ENCODE measurements at regions not wholly inside any gene's neighbourhood (a gene's known extent, or its start where the extent isn't known, plus 50 kb on each side); places are given as distances from the start of the nearest gene placed in this dataset.

DNA sequence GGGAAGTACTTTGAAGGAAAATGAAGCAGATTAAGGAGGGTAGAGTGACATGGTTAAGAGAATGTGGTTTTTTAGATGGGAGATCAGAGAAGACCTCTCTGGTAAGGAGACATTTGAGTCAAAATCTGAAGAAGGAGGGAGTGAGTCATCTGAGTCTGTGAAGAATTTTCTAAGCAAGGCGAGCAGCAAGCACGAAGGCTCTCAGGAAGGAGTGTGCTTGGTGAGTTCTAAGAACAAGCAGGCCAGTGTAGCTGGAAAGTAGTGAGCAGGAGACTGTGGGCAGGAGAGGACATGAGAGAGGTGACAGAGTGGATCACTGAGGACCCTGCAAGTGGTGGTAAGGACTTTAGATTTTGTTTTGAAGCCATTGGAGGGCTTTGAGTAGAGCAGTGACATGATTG, 76.3 kb upstream of the FUT8 start:
- Histone ChIP-seq H3K4me1 (ENCODE audit: control insufficient read depth in 1 of 2, extremely low read depth in 1 of 2, insufficient read depth in 2 of 2, low read length in 2 of 2) (peaks cover 16% of the 10 kb centered on the region in 2 experiments), H3K9me3 (no peaks in the 10 kb centered on the region), H3K4me3 (ENCODE audit: control insufficient read depth in 1 of 2, extremely low read depth in 1 of 2, low read length in 1 of 2) (no peak overlapping the region), H3K27ac (ENCODE audit: low read length) (no peak overlapping the region), H3K27me3 (replicated peaks in 1 of 2; ENCODE audit: control insufficient read depth in 2 of 2, extremely low read depth in 1 of 2, insufficient read depth in 2 of 2, low read length in 1 of 2) (no peaks in the 10 kb centered on the region), H3K36me3 (ENCODE audit: control insufficient read depth in 2 of 2, extremely low read depth in 1 of 2, insufficient read depth in 1 of 2, low read length in 1 of 2) (no peaks in the 10 kb centered on the region)
- Mint-ChIP-seq H3K27me3 (no peaks in the 10 kb centered on the region), H3K4me1 (peaks cover 33 to 39% (median 34%) of the 10 kb centered on the region in 3 donors), H3K4me3 (no peak overlapping the region), H3K36me3 (no peaks in the 10 kb centered on the region), H3K27ac (peak overlapping the region; percentile 83 to 86), H3K9me3 (no peaks in the 10 kb centered on the region)
- peak; percentile 42 to 91 (median 86) for ATAC-seq (replicated peaks in 1 of 4)
- peak in 1 of 35 experiments; percentile 23 for DNase-seq
- ChIA-PET POLR2A (interaction anchor here in 1 of 2 donors (0.9 kb wide), 1 partner anchor 24 kb away, joined by 7 read pairs; no protein-coding TSS in a partner anchor), CTCF (no interaction called here)
- 0% methylated on average over 2 of the region's 2 CpGs for WGBS (ENCODE audit: insufficient coverage)

DNA sequence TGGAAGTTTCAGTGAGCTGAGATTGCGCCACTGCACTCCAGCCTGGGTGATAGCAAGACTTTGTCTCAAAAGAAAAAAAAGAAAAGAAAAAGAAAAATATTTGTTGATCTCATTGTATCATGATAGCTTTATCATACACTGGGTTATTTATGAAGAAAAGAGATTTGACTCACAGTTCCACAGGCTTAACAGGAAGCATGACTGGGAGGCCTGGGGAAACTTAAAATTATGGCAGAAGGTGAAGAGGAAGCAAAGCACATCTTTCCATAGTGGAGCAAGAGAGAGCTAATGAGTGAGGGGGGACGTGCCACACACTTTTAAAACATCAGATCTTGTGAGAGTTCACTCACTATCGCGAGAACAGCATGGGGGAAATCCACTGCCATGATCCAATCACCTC, 72.7 kb upstream of the FUT8 start:
- Mint-ChIP-seq H3K27me3 (no peaks in the 10 kb centered on the region), H3K36me3 (no peaks in the 10 kb centered on the region), H3K27ac (no peak overlapping the region), H3K4me3 (no peak overlapping the region), H3K4me1 (peaks cover 17 to 22% (median 17%) of the 10 kb centered on the region in 3 donors), H3K9me3 (no peaks in the 10 kb centered on the region)
- ATAC-seq (replicated peaks in 1 of 4) (no peak), DNase-seq (no peak)
- WGBS (ENCODE audit: insufficient coverage) = no CpG with 5 or more reads among the region's 4 CpGs
- Histone ChIP-seq H3K27me3 (replicated peaks in 1 of 2; ENCODE audit: control insufficient read depth in 2 of 2, extremely low read depth in 1 of 2, insufficient read depth in 2 of 2, low read length in 1 of 2) (no peaks in the 10 kb centered on the region), H3K9me3 (no peaks in the 10 kb centered on the region), H3K27ac (ENCODE audit: low read length) (no peak overlapping the region), H3K4me3 (ENCODE audit: control insufficient read depth in 1 of 2, extremely low read depth in 1 of 2, low read length in 1 of 2) (no peak overlapping the region), H3K36me3 (ENCODE audit: control insufficient read depth in 2 of 2, extremely low read depth in 1 of 2, insufficient read depth in 1 of 2, low read length in 1 of 2) (no peaks in the 10 kb centered on the region), H3K4me1 (ENCODE audit: control insufficient read depth in 1 of 2, extremely low read depth in 1 of 2, insufficient read depth in 2 of 2, low read length in 2 of 2) (peaks cover 7 to 11% of the 10 kb centered on the region in 2 experiments)
- POLR2A ChIA-PET = no interaction called here
- CTCF ChIA-PET = interaction anchor here in 1 of 2 donors (0.6 kb wide), 1 partner anchor 178 kb away, joined by 3 read pairs; no protein-coding TSS in a partner anchor

DNA sequence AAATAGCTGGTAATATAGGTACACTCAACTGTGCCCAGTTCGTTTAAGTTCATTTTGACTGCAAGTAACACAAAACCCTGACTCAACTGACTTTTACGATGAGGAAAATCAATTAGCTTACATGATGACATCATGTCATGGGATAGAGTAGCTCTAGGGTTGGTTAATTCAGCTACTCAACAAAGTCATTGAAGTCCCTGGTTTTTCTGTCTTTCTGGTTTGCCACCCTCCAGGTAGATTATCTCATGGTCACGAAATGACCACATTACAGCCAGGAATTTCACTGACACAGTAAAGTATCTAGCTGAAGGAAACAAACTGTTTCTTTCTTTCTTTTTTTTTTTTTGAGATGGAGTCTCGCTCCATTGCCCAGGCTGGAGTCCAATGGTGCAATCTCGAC, 68.5 kb upstream of the FUT8 start:
- no peaks in the 10 kb centered on the region for H3K27me3 Mint-ChIP-seq
- POLR2A ChIA-PET = interaction anchor here in 1 of 2 donors (0.5 kb wide), 1 partner anchor 26 kb away, joined by 3 read pairs; no protein-coding TSS in a partner anchor
- H3K4me1 Mint-ChIP-seq = peaks cover 1 to 13% (median 2%) of the 10 kb centered on the region in 3 donors
- no peak overlapping the region for H3K27ac Mint-ChIP-seq
- 100% methylated on average over 2 of the region's 5 CpGs for WGBS (ENCODE audit: insufficient coverage)
- H3K9me3 ChIP-seq = no peaks in the 10 kb centered on the region
- H3K4me1 ChIP-seq (ENCODE audit: control insufficient read depth in 1 of 2, extremely low read depth in 1 of 2, insufficient read depth in 2 of 2, low read length in 2 of 2) = no peaks in the 10 kb centered on the region
- no peak overlapping the region for H3K4me3 Mint-ChIP-seq
- ATAC-seq (replicated peaks in 1 of 4) (no peak), DNase-seq (no peak)
- CTCF ChIA-PET = no interaction called here
- H3K36me3 ChIP-seq (ENCODE audit: control insufficient read depth in 2 of 2, extremely low read depth in 1 of 2, insufficient read depth in 1 of 2, low read length in 1 of 2) = no peaks in the 10 kb centered on the region
- no peaks in the 10 kb centered on the region for H3K9me3 Mint-ChIP-seq
- H3K27ac ChIP-seq (ENCODE audit: low read length) = no peak overlapping the region
- peaks cover 3% of the 10 kb centered on the region for H3K36me3 Mint-ChIP-seq
- H3K4me3 ChIP-seq (ENCODE audit: control insufficient read depth in 1 of 2, extremely low read depth in 1 of 2, low read length in 1 of 2) = no peak overlapping the region
- H3K27me3 ChIP-seq (replicated peaks in 1 of 2; ENCODE audit: control insufficient read depth in 2 of 2, extremely low read depth in 1 of 2, insufficient read depth in 2 of 2, low read length in 1 of 2) = no peaks in the 10 kb centered on the region

DNA sequence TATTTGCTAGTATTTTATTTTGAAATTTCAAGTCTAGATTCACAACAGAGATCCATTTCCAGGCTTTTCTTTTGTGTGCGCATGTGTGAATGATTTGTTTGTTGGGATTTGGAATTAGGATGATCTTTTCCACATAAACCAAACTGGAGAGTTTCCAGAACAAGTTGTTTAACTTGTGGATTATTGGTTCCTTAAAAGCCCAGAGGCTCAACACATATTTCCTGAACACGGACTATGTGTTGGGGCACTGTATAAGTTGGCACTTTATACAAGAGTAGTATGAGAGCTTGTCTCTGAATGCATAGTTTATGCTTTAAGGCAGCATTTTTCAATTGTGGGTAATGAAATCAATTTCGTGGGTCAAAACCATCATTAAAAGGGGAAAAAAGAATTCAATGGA, 67.3 kb upstream of the FUT8 start:
- CTCF ChIA-PET = no interaction called here
- WGBS (ENCODE audit: insufficient coverage) = no CpG with 5 or more reads among the region's 3 CpGs
- POLR2A ChIA-PET = no interaction called here
- H3K36me3 ChIP-seq (ENCODE audit: control insufficient read depth in 2 of 2, extremely low read depth in 1 of 2, insufficient read depth in 1 of 2, low read length in 1 of 2) = no peaks in the 10 kb centered on the region
- H3K4me1 ChIP-seq (ENCODE audit: control insufficient read depth in 1 of 2, extremely low read depth in 1 of 2, insufficient read depth in 2 of 2, low read length in 2 of 2) = no peaks in the 10 kb centered on the region
- no peak overlapping the region for H3K4me3 ChIP-seq (ENCODE audit: control insufficient read depth in 1 of 2, extremely low read depth in 1 of 2, low read length in 1 of 2)
- Mint-ChIP-seq H3K27ac (no peak overlapping the region), H3K27me3 (no peaks in the 10 kb centered on the region), H3K4me1 (peaks cover 1 to 14% (median 2%) of the 10 kb centered on the region in 3 donors), H3K9me3 (no peaks in the 10 kb centered on the region), H3K4me3 (no peak overlapping the region), H3K36me3 (peaks cover 3% of the 10 kb centered on the region)
- ATAC-seq (replicated peaks in 1 of 4) (no peak), DNase-seq (no peak)
- H3K27me3 ChIP-seq (replicated peaks in 1 of 2; ENCODE audit: control insufficient read depth in 2 of 2, extremely low read depth in 1 of 2, insufficient read depth in 2 of 2, low read length in 1 of 2) = no peaks in the 10 kb centered on the region
- no peak overlapping the region for H3K27ac ChIP-seq (ENCODE audit: low read length)
- no peaks in the 10 kb centered on the region for H3K9me3 ChIP-seq

DNA sequence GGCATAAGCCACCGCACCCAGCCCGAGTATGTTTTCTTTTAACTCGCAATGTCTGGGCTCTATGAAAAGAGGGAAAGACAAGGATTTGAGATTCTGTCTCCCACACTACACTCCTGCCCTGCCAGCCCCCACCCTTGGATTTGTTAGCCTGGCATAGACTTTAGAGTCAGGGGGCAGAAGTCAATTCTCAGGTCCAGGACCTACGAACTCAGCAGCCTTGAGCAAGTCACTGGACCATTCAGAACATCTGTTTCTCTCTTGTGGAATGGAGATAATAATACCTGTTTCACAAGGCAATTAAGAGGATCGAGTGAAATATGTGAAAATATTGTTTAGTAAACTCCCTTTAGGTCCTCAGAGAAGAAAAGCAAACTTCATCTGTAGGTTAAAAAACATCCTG, 66.1 kb upstream of the FUT8 start:
- Mint-ChIP-seq H3K36me3 (peaks cover 3% of the 10 kb centered on the region), H3K27ac (no peak overlapping the region), H3K4me3 (no peak overlapping the region), H3K27me3 (no peaks in the 10 kb centered on the region), H3K4me1 (peaks cover 1 to 14% (median 2%) of the 10 kb centered on the region in 3 donors), H3K9me3 (no peaks in the 10 kb centered on the region)
- CTCF ChIA-PET = interaction anchor here (0.6 to 0.7 kb wide), 2 partner anchors 283 to 1791 kb away, joined by 3 read pairs; no protein-coding TSS in a partner anchor
- Histone ChIP-seq H3K4me3 (ENCODE audit: control insufficient read depth in 1 of 2, extremely low read depth in 1 of 2, low read length in 1 of 2) (no peak overlapping the region), H3K27me3 (replicated peaks in 1 of 2; ENCODE audit: control insufficient read depth in 2 of 2, extremely low read depth in 1 of 2, insufficient read depth in 2 of 2, low read length in 1 of 2) (no peaks in the 10 kb centered on the region), H3K27ac (ENCODE audit: low read length) (no peak overlapping the region), H3K36me3 (ENCODE audit: control insufficient read depth in 2 of 2, extremely low read depth in 1 of 2, insufficient read depth in 1 of 2, low read length in 1 of 2) (no peaks in the 10 kb centered on the region), H3K9me3 (no peaks in the 10 kb centered on the region), H3K4me1 (ENCODE audit: control insufficient read depth in 1 of 2, extremely low read depth in 1 of 2, insufficient read depth in 2 of 2, low read length in 2 of 2) (no peaks in the 10 kb centered on the region)
- ATAC-seq (replicated peaks in 1 of 4) (no peak), DNase-seq (no peak)
- no CpG with 5 or more reads among the region's 5 CpGs for WGBS (ENCODE audit: insufficient coverage)
- POLR2A ChIA-PET = no interaction called here

DNA sequence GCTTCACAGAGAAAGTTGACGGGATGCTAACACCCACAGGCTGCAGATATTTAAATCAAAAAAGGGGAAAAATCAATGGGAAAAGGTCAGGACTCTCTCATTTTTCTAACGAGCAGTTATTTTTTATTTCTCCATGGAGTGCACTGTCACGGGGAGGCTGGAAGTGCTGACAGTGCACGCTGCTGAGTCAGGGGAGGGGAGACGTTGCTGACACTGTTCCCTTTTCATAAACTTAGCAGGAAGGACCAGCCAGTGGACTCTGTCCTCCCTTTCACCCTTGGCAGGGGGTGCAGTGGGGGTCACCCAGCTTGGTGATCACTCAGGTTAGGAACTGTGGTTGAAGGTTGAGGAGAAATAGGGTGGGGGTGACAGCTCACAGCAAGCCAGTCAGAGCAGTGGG, 65.6 kb upstream of the FUT8 start:
- H3K27me3 Mint-ChIP-seq = no peaks in the 10 kb centered on the region
- Histone ChIP-seq H3K27ac (ENCODE audit: low read length) (no peak overlapping the region), H3K4me3 (ENCODE audit: control insufficient read depth in 1 of 2, extremely low read depth in 1 of 2, low read length in 1 of 2) (no peak overlapping the region), H3K27me3 (replicated peaks in 1 of 2; ENCODE audit: control insufficient read depth in 2 of 2, extremely low read depth in 1 of 2, insufficient read depth in 2 of 2, low read length in 1 of 2) (no peaks in the 10 kb centered on the region), H3K36me3 (ENCODE audit: control insufficient read depth in 2 of 2, extremely low read depth in 1 of 2, insufficient read depth in 1 of 2, low read length in 1 of 2) (no peaks in the 10 kb centered on the region), H3K4me1 (ENCODE audit: control insufficient read depth in 1 of 2, extremely low read depth in 1 of 2, insufficient read depth in 2 of 2, low read length in 2 of 2) (no peaks in the 10 kb centered on the region), H3K9me3 (no peaks in the 10 kb centered on the region)
- WGBS (ENCODE audit: insufficient coverage) = 83% methylated on average over 4 of the region's 5 CpGs
- no peak overlapping the region for H3K27ac Mint-ChIP-seq
- CTCF ChIA-PET = interaction anchor here in 1 of 2 donors (0.6 kb wide), 1 partner anchor 283 kb away, joined by 3 read pairs; no protein-coding TSS in a partner anchor
- DNase-seq (no peak), ATAC-seq (replicated peaks in 1 of 4) (no peak)
- POLR2A ChIA-PET = interaction anchor here in 1 of 2 donors (0.6 kb wide), 1 partner anchor 141 kb away, joined by 3 read pairs; no protein-coding TSS in a partner anchor
- H3K9me3 Mint-ChIP-seq = no peaks in the 10 kb centered on the region
- H3K36me3 Mint-ChIP-seq = peaks cover 3% of the 10 kb centered on the region
- H3K4me3 Mint-ChIP-seq = no peak overlapping the region
- peaks cover 1 to 14% (median 4%) of the 10 kb centered on the region in 3 donors for H3K4me1 Mint-ChIP-seq
